Activated CD4-positive, alpha-beta memory T cell treated with anti-CD3 and anti-CD28 coated beads for 36 hours (primary cell): ENCODE measurements at regions not wholly inside any gene's neighbourhood (a gene's known extent, or its start where the extent isn't known, plus 50 kb on each side); places are given as distances from the start of the nearest gene placed in this dataset.
"Not testable (repeated sequence)": the region's sequence is repeated elsewhere in the genome, so short reads cannot be mapped to it uniquely, and the experiment has no call there.

Source experiments
- CTCF ChIA-PET: fragments of 350-600 bp; sonication (Branson Sonifier 250); formaldehyde crosslinking; loops from one replicate; lab custom pipeline; 2021; ENCODE audit warnings: antibody characterized with exemption, inconsistent platforms; lab: Charles Lee
- POLR2A ChIA-PET: fragments of 350-600 bp; sonication (Branson Sonifier 250); formaldehyde crosslinking; loops from one replicate; lab custom pipeline; 2021; ENCODE audit warnings: antibody characterized with exemption; lab: Charles Lee
- DNase-seq: peaks from one replicate; pipeline ENCODE4 v3.0.0-alpha.2; 2020
- H3K27ac Mint-ChIP-seq: one replicate; pipeline ENCODE4 v1.8.0; 2021; ENCODE audit warnings: mixed read lengths
- H3K27me3 Mint-ChIP-seq: one replicate; pipeline ENCODE4 v1.8.0; 2021; ENCODE audit warnings: mixed read lengths
- H3K36me3 Mint-ChIP-seq: one replicate; pipeline ENCODE4 v1.8.0; 2021; ENCODE audit warnings: mixed read lengths
- H3K4me1 Mint-ChIP-seq: one replicate; pipeline ENCODE4 v1.8.0; 2021; ENCODE audit warnings: low read depth, mixed read lengths
- H3K4me3 Mint-ChIP-seq: one replicate; pipeline ENCODE4 v1.8.0; 2021; ENCODE audit warnings: mild to moderate bottlenecking, mixed read lengths
- H3K9me3 Mint-ChIP-seq: one replicate; pipeline ENCODE4 v1.8.0; 2021; ENCODE audit warnings: mixed read lengths
- intact Hi-C: fragments of 100-400 bp; cut with micrococcal nuclease; formaldehyde crosslinking; loops from one replicate; pipeline ENCODE4 v1.15.1; 2023

GRCh38 chr6:167690167-167690922 lies 136.4 kb upstream of the AFDN start:
- H3K4me1 Mint-ChIP-seq, H3K4me3 Mint-ChIP-seq, DNase-seq, H3K36me3 Mint-ChIP-seq, CTCF ChIA-PET, H3K27ac Mint-ChIP-seq, H3K9me3 Mint-ChIP-seq, intact Hi-C loops, POLR2A ChIA-PET: not testable (repeated sequence)
- H3K27me3 Mint-ChIP-seq, result peaks cover 21% of the 10 kb centered on the region

- ChIA-PET POLR2A (no interaction called here), CTCF (no interaction called here)
- peaks cover 17% of the 10 kb centered on the region for H3K27me3 Mint-ChIP-seq
- H3K4me3 Mint-ChIP-seq, result no peak overlapping the region
- DNase-seq, result no peak
- H3K4me1 Mint-ChIP-seq, result no peaks in the 10 kb centered on the region
- no peaks in the 10 kb centered on the region for H3K36me3 Mint-ChIP-seq
- H3K27ac Mint-ChIP-seq, result no peak overlapping the region
- intact Hi-C loops, result no loop called here
- no peaks in the 10 kb centered on the region for H3K9me3 Mint-ChIP-seq
Measured at GRCh38 chr6:167690931-167691330, 135.8 kb upstream of the AFDN start.

- H3K9me3 Mint-ChIP-seq, result no peaks in the 10 kb centered on the region
- intact Hi-C loops, result no loop called here
- no peak overlapping the region for H3K27ac Mint-ChIP-seq
- no peaks in the 10 kb centered on the region for H3K36me3 Mint-ChIP-seq
- H3K4me3 Mint-ChIP-seq, result no peak overlapping the region
- no peak for DNase-seq
- H3K4me1 Mint-ChIP-seq, result no peaks in the 10 kb centered on the region
- POLR2A ChIA-PET, result no interaction called here
- peaks cover 15% of the 10 kb centered on the region for H3K27me3 Mint-ChIP-seq
- CTCF ChIA-PET, result no interaction called here
Measured at GRCh38 chr6:167691533-167692312, 135.0 kb upstream of the AFDN start.

- intact Hi-C loops, H3K4me3 Mint-ChIP-seq, H3K9me3 Mint-ChIP-seq, H3K4me1 Mint-ChIP-seq, H3K27ac Mint-ChIP-seq, CTCF ChIA-PET, POLR2A ChIA-PET, DNase-seq, H3K36me3 Mint-ChIP-seq: not testable (repeated sequence)
- peaks cover 12% of the 10 kb centered on the region for H3K27me3 Mint-ChIP-seq
Measured at GRCh38 chr6:167693478-167693877, 133.2 kb upstream of the AFDN start.

GRCh38 chr6:167695831-167696230 lies 130.9 kb upstream of the AFDN start:
- intact Hi-C loops, result no loop called here

DNA sequence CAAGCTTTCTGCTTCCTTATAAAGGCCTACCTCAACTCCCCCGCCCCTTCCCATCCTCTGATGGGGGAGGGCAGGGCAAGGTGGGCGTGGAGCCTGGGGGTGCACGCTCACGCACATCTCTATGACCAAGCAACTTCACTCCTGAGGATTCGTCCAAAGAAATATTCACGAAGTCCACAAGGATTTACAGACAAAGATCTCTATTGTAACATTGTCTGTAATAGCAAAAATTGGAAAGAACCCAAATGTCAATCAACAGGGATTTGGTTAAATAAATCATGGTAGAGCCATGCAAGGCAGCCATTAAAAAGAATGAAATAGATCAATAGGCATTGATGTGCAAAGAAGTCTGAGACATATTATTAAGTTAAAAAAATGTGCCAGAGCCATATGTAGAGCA lies 130.4 kb upstream of the AFDN start:
- Mint-ChIP-seq H3K36me3 (no peaks in the 10 kb centered on the region), H3K27ac (no peak overlapping the region), H3K9me3 (no peaks in the 10 kb centered on the region), H3K27me3 (peaks cover 9% of the 10 kb centered on the region), H3K4me3 (no peak overlapping the region), H3K4me1 (peaks cover 18% of the 10 kb centered on the region)
- ChIA-PET POLR2A (no interaction called here), CTCF (no interaction called here)
- no peak for DNase-seq
- intact Hi-C loops, result no loop called here

More at GRCh38 chr6:167695831-167696230, 130.9 kb upstream of the AFDN start:
- H3K36me3 Mint-ChIP-seq, result no peaks in the 10 kb centered on the region
- no peaks in the 10 kb centered on the region for H3K9me3 Mint-ChIP-seq
- peaks cover 18% of the 10 kb centered on the region for H3K4me1 Mint-ChIP-seq
- H3K27ac Mint-ChIP-seq, result no peak overlapping the region
- peaks cover 11% of the 10 kb centered on the region for H3K27me3 Mint-ChIP-seq
- CTCF ChIA-PET, result no interaction called here
- no peak overlapping the region for H3K4me3 Mint-ChIP-seq
- POLR2A ChIA-PET, result no interaction called here
- no peak for DNase-seq

DNA sequence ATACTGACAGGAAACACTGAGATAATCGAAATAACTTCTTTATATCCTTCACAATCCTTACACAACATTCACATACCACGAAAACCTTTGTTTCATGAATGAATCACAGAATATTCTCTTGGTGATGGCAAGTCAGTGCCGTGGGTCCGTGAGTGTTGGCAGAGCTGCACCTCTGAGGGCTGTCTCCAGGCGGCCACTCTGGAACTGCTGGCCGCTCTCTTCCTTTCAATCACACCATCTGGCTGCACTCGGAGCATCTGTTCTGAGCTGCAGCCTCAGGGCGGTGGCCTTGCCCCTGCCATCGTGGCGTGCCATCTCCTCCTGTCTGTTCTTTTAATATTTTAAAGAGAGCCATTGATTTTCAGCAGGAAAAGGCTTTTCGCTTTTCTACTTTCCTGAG lies 129.4 kb upstream of the AFDN start:
- no peak overlapping the region for H3K4me3 Mint-ChIP-seq
- peaks cover 18% of the 10 kb centered on the region for H3K4me1 Mint-ChIP-seq
- CTCF ChIA-PET, result interaction anchor here (0.6 kb wide), 1 partner anchor 185 kb away, joined by 3 read pairs; no protein-coding TSS in a partner anchor

GRCh38 chr6:167698540-167698939 lies 128.2 kb upstream of the AFDN start:
- Mint-ChIP-seq H3K36me3 (no peaks in the 10 kb centered on the region), H3K9me3 (no peaks in the 10 kb centered on the region), H3K27me3 (peaks cover 12% of the 10 kb centered on the region), H3K27ac (no peak overlapping the region), H3K4me1 (peaks cover 18% of the 10 kb centered on the region), H3K4me3 (no peak overlapping the region)
- DNase-seq, result no peak
- ChIA-PET CTCF (no interaction called here), POLR2A (no interaction called here)
- intact Hi-C loops, result no loop called here

More for the DNA sequence above, 129.4 kb upstream of the AFDN start:
- intact Hi-C loops, result no loop called here
- Mint-ChIP-seq H3K27ac (no peak overlapping the region), H3K9me3 (no peaks in the 10 kb centered on the region), H3K36me3 (no peaks in the 10 kb centered on the region), H3K27me3 (peaks cover 11% of the 10 kb centered on the region)
- no peak for DNase-seq
- POLR2A ChIA-PET, result no interaction called here

- Mint-ChIP-seq H3K4me3 (peak overlapping the region; percentile 45), H3K4me1 (peaks cover 18% of the 10 kb centered on the region), H3K9me3 (no peaks in the 10 kb centered on the region), H3K27me3 (peaks cover 11% of the 10 kb centered on the region), H3K36me3 (no peaks in the 10 kb centered on the region), H3K27ac (peak overlapping the region; percentile 77)
- intact Hi-C loops, result no loop called here
- peak; percentile 78 for DNase-seq
- ChIA-PET CTCF (no interaction called here), POLR2A (no interaction called here)
Measured at GRCh38 chr6:167699141-167699931, 127.4 kb upstream of the AFDN start.

- no peaks in the 10 kb centered on the region for H3K36me3 Mint-ChIP-seq
- ChIA-PET POLR2A (no interaction called here), CTCF (no interaction called here)
- intact Hi-C loops, result no loop called here
- peaks cover 23% of the 10 kb centered on the region for H3K4me1 Mint-ChIP-seq
- DNase-seq, result no peak
- peaks cover 16% of the 10 kb centered on the region for H3K27me3 Mint-ChIP-seq
- no peaks in the 10 kb centered on the region for H3K9me3 Mint-ChIP-seq
- H3K4me3 Mint-ChIP-seq, result no peak overlapping the region
- no peak overlapping the region for H3K27ac Mint-ChIP-seq
Measured at GRCh38 chr6:167700199-167700598, 126.5 kb upstream of the AFDN start.

GRCh38 chr6:167701010-167701409 lies 125.7 kb upstream of the AFDN start:
- ChIA-PET POLR2A (no interaction called here), CTCF (no interaction called here)
- H3K9me3 Mint-ChIP-seq, result no peaks in the 10 kb centered on the region
- no peak for DNase-seq
- H3K27ac Mint-ChIP-seq, result no peak overlapping the region
- H3K36me3 Mint-ChIP-seq, result no peaks in the 10 kb centered on the region
- H3K4me1 Mint-ChIP-seq, result peaks cover 28% of the 10 kb centered on the region
- intact Hi-C loops, result no loop called here
- peaks cover 16% of the 10 kb centered on the region for H3K27me3 Mint-ChIP-seq
- no peak overlapping the region for H3K4me3 Mint-ChIP-seq

DNA sequence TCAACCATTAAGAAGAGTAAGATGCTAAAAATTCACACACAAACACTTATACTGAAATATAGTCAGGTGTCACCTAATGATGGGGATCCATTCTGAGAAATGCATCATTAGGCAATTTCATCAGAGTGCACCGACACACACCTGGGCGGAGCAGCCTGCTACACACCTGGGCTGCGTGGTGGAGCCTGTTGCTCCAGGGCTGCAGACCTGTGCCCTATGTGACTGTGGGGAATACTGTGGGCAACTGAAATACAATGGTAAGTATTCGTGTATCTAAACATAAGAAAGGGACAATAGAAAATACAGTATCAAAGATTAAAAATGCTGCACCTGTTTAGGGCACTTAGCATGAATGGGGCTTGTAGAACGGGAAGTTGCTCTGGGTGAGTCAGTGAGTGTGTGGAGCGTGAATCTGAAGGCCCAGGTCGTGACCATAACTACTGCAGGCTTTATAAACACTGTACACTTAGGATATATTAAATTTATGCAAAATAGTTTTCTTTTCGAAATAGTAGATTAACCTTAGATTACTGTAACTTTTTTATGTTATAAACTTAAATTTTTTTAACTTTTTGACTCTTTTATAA lies 124.4 kb upstream of the AFDN start:
- POLR2A ChIA-PET, result interaction anchor here (0.7 kb wide), 1 partner anchor 184 kb away, joined by 3 read pairs; no protein-coding TSS in a partner anchor
- Mint-ChIP-seq H3K9me3 (no peaks in the 10 kb centered on the region), H3K4me1 (peaks cover 34% of the 10 kb centered on the region), H3K27me3 (peaks cover 26% of the 10 kb centered on the region), H3K36me3 (peaks cover 2% of the 10 kb centered on the region), H3K4me3 (no peak overlapping the region), H3K27ac (no peak overlapping the region)
- DNase-seq, result no peak
- CTCF ChIA-PET, result no interaction called here
- intact Hi-C loops, result no loop called here
